ENCODE measurements at regions not wholly inside any gene's neighbourhood (a gene's known extent, or its start where the extent isn't known, plus 50 kb on each side); places are given as distances from the start of the nearest gene placed in this dataset.
A peak's percentile ranks its signal among the peaks of the same experiment; 100 is the strongest.

DNA sequence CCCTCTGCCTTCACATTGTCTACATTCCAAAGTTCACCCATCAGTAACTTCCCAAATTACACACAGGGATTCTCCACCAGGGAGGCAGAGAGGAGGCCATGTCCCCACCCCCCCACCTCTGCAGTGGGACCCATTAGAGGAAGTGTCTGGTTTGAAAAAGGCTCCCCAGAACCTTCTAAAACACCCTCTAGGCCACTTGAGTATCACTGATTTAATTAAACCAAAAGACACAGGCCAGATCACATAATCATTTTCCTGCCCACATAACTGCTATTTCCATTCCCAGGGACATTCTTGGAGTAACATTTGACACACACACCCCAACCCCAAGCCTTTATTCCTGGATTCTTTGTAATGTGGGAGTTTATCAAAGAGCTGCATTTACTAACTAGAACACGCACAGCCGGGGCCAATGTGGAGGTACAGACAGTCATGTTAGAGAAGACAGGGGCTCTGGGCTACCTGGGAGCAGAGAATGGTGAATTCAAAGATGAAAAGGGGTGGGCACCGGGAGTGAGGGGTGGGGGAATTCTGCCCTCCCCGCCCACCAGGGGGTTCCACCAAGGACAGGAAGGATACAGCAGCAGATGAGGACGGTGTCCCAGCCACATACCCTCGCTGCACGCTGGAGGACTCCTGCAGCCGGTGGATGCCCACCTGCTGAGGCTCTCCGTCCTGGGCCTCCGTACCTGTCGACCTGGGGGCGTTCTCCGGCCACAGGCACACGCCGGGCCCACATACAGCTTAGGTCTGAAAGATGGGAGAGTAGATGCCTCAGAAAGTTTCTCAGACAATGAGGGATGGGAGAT, 201.4 kb upstream of the CTNNB1 start:
- H2BK120ac ChIP-seq (ENCODE audit: insufficient read depth, low read length, poor library complexity) = no peak overlapping the region
- no peaks in the 10 kb centered on the region for H3K36me3 ChIP-seq (ENCODE audit: control insufficient read depth in 1 of 2, insufficient read depth in 2 of 2, low read length in 2 of 2)
- peak overlapping the region; percentile 25 for H4K91ac ChIP-seq (ENCODE audit: low read depth, low read length)
- H2BK5ac ChIP-seq (ENCODE audit: low read depth, low read length, poor library complexity) = peak overlapping the region; percentile 36
- H3K14ac ChIP-seq (ENCODE audit: low read length) = no peak overlapping the region
- no peak overlapping the region for H2AFZ ChIP-seq (ENCODE audit: insufficient read depth, low read length, poor library complexity)
- no CpG with 5 or more reads among the region's 15 CpGs for WGBS (ENCODE audit: extremely low coverage, insufficient coverage, insufficient read length)
- no peak overlapping the region for H3K23ac ChIP-seq (ENCODE audit: low read length)
- H3K18ac ChIP-seq (ENCODE audit: low read length) = no peak overlapping the region
- H3K9ac ChIP-seq (ENCODE audit: low read length) = no peak overlapping the region
- peaks cover 4% of the 10 kb centered on the region for H3K79me1 ChIP-seq (ENCODE audit: low read length)
- H2BK12ac ChIP-seq (ENCODE audit: low read length) = peak overlapping the region; percentile 15
- peaks cover 6 to 21% of the 10 kb centered on the region in 2 experiments for H3K4me1 ChIP-seq (ENCODE audit: control insufficient read depth in 1 of 2, insufficient read depth in 2 of 2, low read length in 2 of 2)
- no peak overlapping the region for H3K4me3 ChIP-seq (ENCODE audit: low read depth, low read length)
- H2AK5ac ChIP-seq (ENCODE audit: low read length) = no peak overlapping the region
- peak overlapping the region; percentile 27 for H3K27ac ChIP-seq (ENCODE audit: low read depth, low read length)
- no peaks in the 10 kb centered on the region for H3K9me3 ChIP-seq (ENCODE audit: insufficient read depth, low read depth, low read length)
- no peak overlapping the region for H3K4me2 ChIP-seq (ENCODE audit: low read length)
- H4K8ac ChIP-seq (ENCODE audit: low read depth, low read length) = no peak overlapping the region
- no peaks in the 10 kb centered on the region for H3K27me3 ChIP-seq (ENCODE audit: insufficient read depth, low read length)
- no peak for DNase-seq
- H4K12ac ChIP-seq (ENCODE audit: low read depth, low read length) = no peak overlapping the region
- H3K79me2 ChIP-seq (ENCODE audit: control insufficient read depth, insufficient read depth, low read length, poor library complexity) = no peaks in the 10 kb centered on the region
- no peak overlapping the region for H3K4ac ChIP-seq (ENCODE audit: low read depth, low read length)

DNA sequence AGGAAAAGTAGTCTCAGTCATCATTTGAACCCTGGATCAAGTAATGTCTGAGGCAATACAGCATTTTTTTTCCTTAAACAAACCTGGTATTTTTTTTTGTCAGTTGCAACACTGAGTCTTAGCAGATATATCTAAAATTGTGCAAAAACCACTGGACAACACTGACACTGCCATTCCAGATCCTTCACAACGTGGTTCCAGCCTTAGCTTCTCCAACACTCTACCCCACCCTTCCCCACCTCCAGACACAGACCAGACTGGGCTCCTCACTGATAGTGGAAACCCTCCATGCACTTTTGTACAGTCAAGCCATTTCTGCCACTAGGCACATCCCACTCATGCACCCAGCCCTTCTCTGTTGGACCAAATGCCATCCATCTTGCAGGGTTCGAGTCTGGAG, 199.6 kb upstream of the CTNNB1 start:
- Histone ChIP-seq H3K79me1 (ENCODE audit: low read length) (peaks cover 4% of the 10 kb centered on the region), H2BK5ac (ENCODE audit: low read depth, low read length, poor library complexity) (no peak overlapping the region), H2BK120ac (ENCODE audit: insufficient read depth, low read length, poor library complexity) (no peak overlapping the region), H3K4me2 (ENCODE audit: low read length) (no peak overlapping the region), H2AFZ (ENCODE audit: insufficient read depth, low read length, poor library complexity) (no peak overlapping the region), H3K27me3 (ENCODE audit: insufficient read depth, low read length) (no peaks in the 10 kb centered on the region), H3K4ac (ENCODE audit: low read depth, low read length) (no peak overlapping the region), H4K12ac (ENCODE audit: low read depth, low read length) (no peak overlapping the region), H3K14ac (ENCODE audit: low read length) (no peak overlapping the region), H2AK5ac (ENCODE audit: low read length) (no peak overlapping the region), H4K91ac (ENCODE audit: low read depth, low read length) (no peak overlapping the region), H2BK12ac (ENCODE audit: low read length) (no peak overlapping the region), H3K23ac (ENCODE audit: low read length) (no peak overlapping the region), H3K9me3 (ENCODE audit: insufficient read depth, low read depth, low read length) (no peaks in the 10 kb centered on the region), H3K9ac (ENCODE audit: low read length) (no peak overlapping the region), H4K8ac (ENCODE audit: low read depth, low read length) (no peak overlapping the region), H3K4me3 (ENCODE audit: low read depth, low read length) (no peak overlapping the region), H3K79me2 (ENCODE audit: control insufficient read depth, insufficient read depth, low read length, poor library complexity) (no peaks in the 10 kb centered on the region), H3K27ac (ENCODE audit: low read depth, low read length) (no peak overlapping the region), H3K18ac (ENCODE audit: low read length) (no peak overlapping the region), H3K4me1 (ENCODE audit: control insufficient read depth in 1 of 2, insufficient read depth in 2 of 2, low read length in 2 of 2) (peaks cover 6 to 21% of the 10 kb centered on the region in 2 experiments), H3K36me3 (ENCODE audit: control insufficient read depth in 1 of 2, insufficient read depth in 2 of 2, low read length in 2 of 2) (no peaks in the 10 kb centered on the region)
- DNase-seq = no peak
- no CpG with 5 or more reads among the region's 2 CpGs for WGBS (ENCODE audit: extremely low coverage, insufficient coverage, insufficient read length)

DNA sequence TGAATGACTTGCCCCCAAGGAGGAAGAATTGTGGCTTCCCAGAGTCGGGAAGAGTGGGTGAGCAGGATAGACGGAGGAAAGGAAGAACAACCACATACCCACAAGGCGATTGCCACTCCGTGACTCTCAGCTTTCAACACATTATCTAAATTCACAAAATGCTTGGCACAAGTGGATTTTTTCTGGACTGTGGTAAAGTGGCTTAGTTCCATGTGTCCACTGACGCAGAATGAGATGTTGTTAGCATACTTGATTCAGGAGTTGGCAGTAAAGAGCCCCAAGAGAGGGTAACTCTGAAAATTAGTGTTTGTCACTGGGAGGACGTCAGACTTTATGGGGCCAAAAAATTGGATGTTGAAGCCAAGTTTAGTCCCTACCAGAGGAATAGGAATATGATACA, 198.8 kb upstream of the CTNNB1 start:
- Histone ChIP-seq H3K4ac (ENCODE audit: low read depth, low read length) (no peak overlapping the region), H3K27me3 (ENCODE audit: insufficient read depth, low read length) (no peaks in the 10 kb centered on the region), H2AFZ (ENCODE audit: insufficient read depth, low read length, poor library complexity) (no peak overlapping the region), H3K4me1 (ENCODE audit: control insufficient read depth in 1 of 2, insufficient read depth in 2 of 2, low read length in 2 of 2) (peaks cover 6 to 21% of the 10 kb centered on the region in 2 experiments), H3K23ac (ENCODE audit: low read length) (no peak overlapping the region), H3K4me3 (ENCODE audit: low read depth, low read length) (no peak overlapping the region), H3K79me1 (ENCODE audit: low read length) (peaks cover 4% of the 10 kb centered on the region), H3K18ac (ENCODE audit: low read length) (no peak overlapping the region), H4K91ac (ENCODE audit: low read depth, low read length) (no peak overlapping the region), H2BK5ac (ENCODE audit: low read depth, low read length, poor library complexity) (no peak overlapping the region), H2BK12ac (ENCODE audit: low read length) (no peak overlapping the region), H3K14ac (ENCODE audit: low read length) (no peak overlapping the region), H2BK120ac (ENCODE audit: insufficient read depth, low read length, poor library complexity) (no peak overlapping the region), H3K36me3 (ENCODE audit: control insufficient read depth in 1 of 2, insufficient read depth in 2 of 2, low read length in 2 of 2) (no peaks in the 10 kb centered on the region), H3K9ac (ENCODE audit: low read length) (no peak overlapping the region), H3K79me2 (ENCODE audit: control insufficient read depth, insufficient read depth, low read length, poor library complexity) (no peaks in the 10 kb centered on the region), H3K4me2 (ENCODE audit: low read length) (no peak overlapping the region), H2AK5ac (ENCODE audit: low read length) (no peak overlapping the region), H4K8ac (ENCODE audit: low read depth, low read length) (no peak overlapping the region), H4K12ac (ENCODE audit: low read depth, low read length) (no peak overlapping the region), H3K9me3 (ENCODE audit: insufficient read depth, low read depth, low read length) (no peaks in the 10 kb centered on the region), H3K27ac (ENCODE audit: low read depth, low read length) (no peak overlapping the region)
- DNase-seq = no peak
- WGBS (ENCODE audit: extremely low coverage, insufficient coverage, insufficient read length) = no CpG with 5 or more reads among the region's 6 CpGs

DNA sequence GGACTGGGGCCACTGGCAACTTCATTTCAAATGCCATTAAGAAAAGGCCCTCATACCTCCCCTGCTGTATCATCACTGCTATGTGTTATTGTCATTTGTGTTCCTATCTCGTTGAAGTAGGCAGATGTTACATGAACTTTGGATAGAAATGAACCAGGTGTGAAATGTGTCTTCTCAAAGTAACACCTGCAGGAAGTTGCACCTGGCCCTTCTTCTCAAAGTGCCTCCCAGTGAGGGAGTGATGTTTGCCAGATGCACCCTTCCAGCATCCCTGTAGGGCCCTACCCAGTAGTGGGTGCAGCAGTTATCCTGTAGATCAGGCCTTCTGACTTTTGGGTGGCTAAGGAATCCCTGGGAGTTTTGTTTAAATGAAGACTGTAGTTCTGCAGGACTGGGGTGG, 197.7 kb upstream of the CTNNB1 start:
- Histone ChIP-seq H3K18ac (ENCODE audit: low read length) (no peak overlapping the region), H2AK5ac (ENCODE audit: low read length) (peak overlapping the region; percentile 35), H4K8ac (ENCODE audit: low read depth, low read length) (no peak overlapping the region), H3K79me1 (ENCODE audit: low read length) (peaks cover 4% of the 10 kb centered on the region), H3K4me1 (ENCODE audit: control insufficient read depth in 1 of 2, insufficient read depth in 2 of 2, low read length in 2 of 2) (peaks cover 6 to 16% of the 10 kb centered on the region in 2 experiments), H3K4ac (ENCODE audit: low read depth, low read length) (no peak overlapping the region), H3K4me2 (ENCODE audit: low read length) (no peak overlapping the region), H3K23ac (ENCODE audit: low read length) (no peak overlapping the region), H3K27ac (ENCODE audit: low read depth, low read length) (no peak overlapping the region), H3K27me3 (ENCODE audit: insufficient read depth, low read length) (no peaks in the 10 kb centered on the region), H3K36me3 (ENCODE audit: control insufficient read depth in 1 of 2, insufficient read depth in 2 of 2, low read length in 2 of 2) (no peaks in the 10 kb centered on the region), H2AFZ (ENCODE audit: insufficient read depth, low read length, poor library complexity) (no peak overlapping the region), H4K91ac (ENCODE audit: low read depth, low read length) (no peak overlapping the region), H2BK5ac (ENCODE audit: low read depth, low read length, poor library complexity) (no peak overlapping the region), H3K9ac (ENCODE audit: low read length) (no peak overlapping the region), H3K14ac (ENCODE audit: low read length) (no peak overlapping the region), H4K12ac (ENCODE audit: low read depth, low read length) (no peak overlapping the region), H3K79me2 (ENCODE audit: control insufficient read depth, insufficient read depth, low read length, poor library complexity) (no peaks in the 10 kb centered on the region), H2BK12ac (ENCODE audit: low read length) (no peak overlapping the region), H3K4me3 (ENCODE audit: low read depth, low read length) (no peak overlapping the region), H2BK120ac (ENCODE audit: insufficient read depth, low read length, poor library complexity) (no peak overlapping the region), H3K9me3 (ENCODE audit: insufficient read depth, low read depth, low read length) (no peaks in the 10 kb centered on the region)
- DNase-seq = no peak
- no CpG with 5 or more reads among the region's 1 CpG for WGBS (ENCODE audit: extremely low coverage, insufficient coverage, insufficient read length)

All from trophoblast cell (in vitro differentiated cells and primary cell).